Esophagus squamous epithelium (tissue), 5 donors: ENCODE measurements at regions not wholly inside any gene's neighbourhood (a gene's known extent, or its start where the extent isn't known, plus 50 kb on each side); places are given as distances from the start of the nearest gene placed in this dataset.

Experiments used
- DNase-seq: peaks from one replicate; lab custom pipeline; 2025; lab: John Stamatoyannopoulos, UW
- H3K27ac ChIP-seq, 4 donors: fragments of 200-600 bp; sonication (generic); one replicate each; pipeline ENCODE4 v1.5.1; 2016 to 2019; ENCODE audit warnings: mild to moderate bottlenecking in 1 of 4
- H3K27me3 ChIP-seq, 4 donors: fragments of 200-600 bp; sonication (generic); 1 replicate in 3 of 4; 2 replicates in 1 of 4; pipeline versions ENCODE4 v1.5.1 to v1.6.0; 2017 to 2021; ENCODE audit warnings: antibody characterized with exemption in 1 of 4
- H3K36me3 ChIP-seq, 3 donors: fragments of 200-600 bp; sonication (generic); one replicate each; pipeline ENCODE4 v1.5.1; 2016 to 2019
- H3K4me1 ChIP-seq, 3 donors: fragments of 200-600 bp; sonication (generic); one replicate each; pipeline ENCODE4 v1.5.1; 2017 to 2019
- H3K4me3 ChIP-seq, 4 donors: fragments of 200-600 bp; sonication (generic); 1 replicate in 3 of 4; 2 replicates in 1 of 4; pipeline ENCODE4 v1.5.1; 2016 to 2019; ENCODE audit warnings: mild to moderate bottlenecking in 2 of 4, moderate library complexity in 1 of 4
- H3K9me3 ChIP-seq, 3 donors: fragments of 200-600 bp; sonication (generic); one replicate each; pipeline ENCODE4 v1.5.1; 2016 to 2019
- POLR2A ChIP-seq, 4 donors: fragments of 450-650 bp; IDR thresholded peaks; one replicate each; pipeline ENCODE4 v1.6.1; 2017; ENCODE audit warnings: antibody characterized with exemption in 4 of 4, mild to moderate bottlenecking in 4 of 4, moderate library complexity in 3 of 4
- WGBS, 2 donors: methylation state at CpG; one replicate each; pipeline ENCODE4 v1.1.5; 2018; 5-methylcytosine and 5-hydroxymethylcytosine counted together
- intact Hi-C: fragments of 100-400 bp; cut with DNase I; formaldehyde crosslinking; loops from one replicate; pipeline ENCODE4 v1.15.0; 2022
- TF ChIP-seq, protein P1 (sequence below), 6 experiments: fragments of 450-650 bp in 4 of 6; fragments of 200-600 bp in 2 of 6; sonication (generic) in 2 of 6; IDR thresholded peaks; one replicate each; pipeline ENCODE4 v1.5.1; 2016 to 2019; ENCODE audit warnings: antibody characterized with exemption in 6 of 6, mild to moderate bottlenecking in 4 of 6, moderate library complexity in 4 of 6
- donor health status: DM: yes; HTN: yes; CAD: no.

DNA sequence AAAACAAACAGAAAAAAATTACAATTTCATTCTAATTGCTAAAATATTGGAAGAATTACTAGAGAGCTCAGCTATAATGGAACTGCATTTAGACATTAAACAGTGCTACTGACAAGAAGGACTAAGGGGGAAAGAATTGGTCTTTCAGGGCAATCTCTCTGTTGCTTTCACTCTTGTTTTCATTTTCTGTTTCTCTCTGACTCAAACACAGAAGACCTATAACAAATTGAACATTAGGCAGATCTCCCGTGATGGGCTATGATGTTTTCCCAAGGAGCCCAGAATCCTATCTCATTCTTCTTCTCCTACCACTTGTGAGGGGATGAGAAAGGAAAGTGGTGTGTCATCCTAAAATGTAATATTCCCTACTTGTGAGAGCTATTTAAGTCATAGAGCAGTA is 358.0 kb upstream of the TGFBR2 start:
- H3K36me3 ChIP-seq, result no peaks in the 10 kb centered on the region
- DNase-seq, result no peak
- WGBS, 2 donors, result 67 to 88% methylated on average over 1 of the region's 1 CpG
- no peaks in the 10 kb centered on the region for H3K27me3 ChIP-seq
- no peak overlapping the region for H3K4me3 ChIP-seq
- intact Hi-C loops, result no loop called here
- no peaks in the 10 kb centered on the region for H3K4me1 ChIP-seq
- H3K9me3 ChIP-seq, result no peaks in the 10 kb centered on the region
- H3K27ac ChIP-seq, result no peak overlapping the region
- TF ChIP-seq, protein P1, sequence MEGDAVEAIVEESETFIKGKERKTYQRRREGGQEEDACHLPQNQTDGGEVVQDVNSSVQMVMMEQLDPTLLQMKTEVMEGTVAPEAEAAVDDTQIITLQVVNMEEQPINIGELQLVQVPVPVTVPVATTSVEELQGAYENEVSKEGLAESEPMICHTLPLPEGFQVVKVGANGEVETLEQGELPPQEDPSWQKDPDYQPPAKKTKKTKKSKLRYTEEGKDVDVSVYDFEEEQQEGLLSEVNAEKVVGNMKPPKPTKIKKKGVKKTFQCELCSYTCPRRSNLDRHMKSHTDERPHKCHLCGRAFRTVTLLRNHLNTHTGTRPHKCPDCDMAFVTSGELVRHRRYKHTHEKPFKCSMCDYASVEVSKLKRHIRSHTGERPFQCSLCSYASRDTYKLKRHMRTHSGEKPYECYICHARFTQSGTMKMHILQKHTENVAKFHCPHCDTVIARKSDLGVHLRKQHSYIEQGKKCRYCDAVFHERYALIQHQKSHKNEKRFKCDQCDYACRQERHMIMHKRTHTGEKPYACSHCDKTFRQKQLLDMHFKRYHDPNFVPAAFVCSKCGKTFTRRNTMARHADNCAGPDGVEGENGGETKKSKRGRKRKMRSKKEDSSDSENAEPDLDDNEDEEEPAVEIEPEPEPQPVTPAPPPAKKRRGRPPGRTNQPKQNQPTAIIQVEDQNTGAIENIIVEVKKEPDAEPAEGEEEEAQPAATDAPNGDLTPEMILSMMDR (IDR thresholded peaks at IDR 0.05), result no peak
- no peak for TF ChIP-seq POLR2A (IDR thresholded peaks at IDR 0.05)

DNA sequence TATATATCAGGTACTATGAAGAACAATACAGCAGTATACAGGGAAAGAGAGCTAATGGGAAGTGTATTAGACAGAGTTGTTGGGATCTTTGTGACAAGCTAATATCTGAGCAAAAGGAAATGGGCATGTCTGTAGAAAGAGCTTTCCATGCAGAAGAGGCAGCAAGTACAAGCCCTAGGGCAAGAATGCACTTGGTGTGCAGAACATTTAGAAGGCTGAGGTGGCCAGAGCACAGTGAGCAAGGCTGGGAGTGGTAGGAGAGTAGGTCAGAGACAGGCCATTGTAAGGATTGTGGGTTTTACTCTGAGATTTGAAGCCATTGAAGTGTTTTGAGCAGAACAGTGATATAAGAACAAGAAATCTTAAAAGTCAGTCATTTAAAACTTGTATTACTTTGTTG is 353.9 kb upstream of the TGFBR2 start:
- H3K9me3 ChIP-seq, result no peaks in the 10 kb centered on the region
- H3K4me3 ChIP-seq, result no peak overlapping the region
- H3K27ac ChIP-seq, result no peak overlapping the region
- TF ChIP-seq, protein P1 (IDR thresholded peaks at IDR 0.05), result no peak
- TF ChIP-seq POLR2A (IDR thresholded peaks at IDR 0.05), result no peak
- no peaks in the 10 kb centered on the region for H3K4me1 ChIP-seq
- intact Hi-C loops, result no loop called here
- no peaks in the 10 kb centered on the region for H3K36me3 ChIP-seq
- no peaks in the 10 kb centered on the region for H3K27me3 ChIP-seq
- no peak for DNase-seq

DNA sequence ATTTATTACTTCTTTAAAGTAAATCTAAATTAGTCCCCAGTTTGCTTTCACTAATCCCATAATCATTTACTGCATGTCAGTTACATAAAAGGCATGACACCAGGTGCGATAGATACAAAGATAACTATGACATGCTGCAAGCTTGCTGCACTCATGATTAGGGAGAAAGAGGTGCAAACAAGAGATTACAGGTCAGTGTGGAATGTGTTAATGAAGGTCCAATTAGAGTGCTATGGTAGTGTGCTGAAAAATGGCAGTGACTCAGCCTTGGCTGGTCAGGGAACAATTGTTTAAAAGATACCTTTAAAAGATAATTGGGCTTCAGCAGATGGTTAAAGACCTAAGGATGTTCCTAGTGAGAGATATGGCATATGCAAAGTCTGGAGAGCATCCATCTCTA is 352.6 kb upstream of the TGFBR2 start:
- Histone ChIP-seq H3K4me3 (no peak overlapping the region), H3K27me3 (no peaks in the 10 kb centered on the region), H3K9me3 (no peaks in the 10 kb centered on the region), H3K27ac (no peak overlapping the region), H3K36me3 (no peaks in the 10 kb centered on the region), H3K4me1 (no peaks in the 10 kb centered on the region)
- TF ChIP-seq, protein P1 (IDR thresholded peaks at IDR 0.05), result no peak
- TF ChIP-seq POLR2A (IDR thresholded peaks at IDR 0.05), result no peak
- no peak for DNase-seq
- intact Hi-C loops, result no loop called here
- WGBS, 2 donors, result 90 to 91% methylated on average over 1 of the region's 1 CpG

DNA sequence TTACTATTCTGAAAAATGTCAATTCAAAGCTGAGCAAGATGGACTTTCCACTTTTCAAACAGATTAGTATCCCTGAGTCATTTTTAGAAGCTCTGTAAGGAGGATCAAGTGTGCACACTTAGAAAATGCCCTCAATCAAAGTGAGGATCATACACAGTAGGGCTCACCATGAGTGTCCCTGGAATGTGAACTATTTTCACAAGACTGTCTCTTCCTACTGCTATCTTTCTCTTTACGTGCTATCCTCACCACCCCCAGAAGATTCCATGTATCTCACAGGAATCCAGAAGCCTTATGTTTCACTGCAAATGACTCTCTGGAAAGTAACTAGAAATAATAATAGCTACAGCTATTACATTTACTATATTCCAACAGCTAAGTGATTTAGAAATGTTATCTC is 349.9 kb upstream of the TGFBR2 start:
- 94 to 95% methylated on average over 1 of the region's 1 CpG for WGBS, 2 donors

DNA sequence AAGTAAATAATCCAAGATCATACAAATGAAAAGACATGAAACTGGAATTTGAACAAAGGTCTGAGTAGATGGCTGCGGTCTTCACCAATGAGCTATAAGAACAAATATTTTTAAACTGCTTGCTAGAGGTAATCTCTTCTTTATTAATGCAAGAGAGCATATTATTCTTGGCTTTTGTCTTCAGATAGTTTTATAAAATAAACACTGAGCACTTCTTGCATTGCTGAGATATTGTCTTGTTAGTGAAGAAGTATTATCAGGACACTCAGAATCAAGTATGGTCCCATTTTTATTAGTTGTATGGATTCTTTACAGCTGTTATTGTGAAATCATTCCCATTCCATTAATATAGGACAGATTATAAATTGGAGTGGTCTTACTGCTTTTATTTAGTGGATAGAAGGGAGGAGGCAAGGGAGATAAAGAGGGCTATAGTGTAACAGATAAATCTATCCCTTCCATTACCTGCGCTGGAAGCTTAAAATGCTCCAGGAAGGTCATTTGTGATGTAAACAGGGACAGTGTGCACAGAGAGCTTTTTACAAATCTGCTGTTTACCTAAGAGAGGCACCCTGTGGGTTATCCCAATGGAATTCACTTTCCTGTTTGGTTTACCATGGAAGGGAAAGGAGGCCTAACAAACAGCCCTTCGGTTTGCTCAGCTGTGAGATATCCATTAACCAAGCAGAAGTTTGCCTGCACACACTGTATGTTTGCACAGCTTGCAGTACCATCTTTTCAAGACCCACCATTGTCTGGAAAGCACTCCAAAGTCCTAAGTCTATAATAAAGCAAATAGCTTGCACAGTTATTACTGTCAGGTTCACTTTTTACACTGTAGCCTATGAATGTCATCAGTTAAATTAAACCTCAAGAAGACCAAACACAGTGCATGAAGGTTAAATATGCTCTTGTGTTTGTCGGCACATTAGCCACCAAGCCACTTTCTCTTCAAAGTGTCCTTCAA is 347.7 kb upstream of the TGFBR2 start:
- WGBS, 2 donors, result 86 to 87% methylated on average over 4 of the region's 4 CpGs
- DNase-seq, result no peak
- TF ChIP-seq, protein P1 (IDR thresholded peaks at IDR 0.05), result no peak
- TF ChIP-seq POLR2A (IDR thresholded peaks at IDR 0.05), result no peak

More for the DNA sequence above, 349.9 kb upstream of the TGFBR2 start:
- H3K4me3 ChIP-seq, result no peak overlapping the region
- no peak for DNase-seq
- no peak for TF ChIP-seq POLR2A (IDR thresholded peaks at IDR 0.05)
- TF ChIP-seq, protein P1 (IDR thresholded peaks at IDR 0.05), result no peak
- no peaks in the 10 kb centered on the region for H3K36me3 ChIP-seq
- H3K27ac ChIP-seq, result no peak overlapping the region
- intact Hi-C loops, result no loop called here
- H3K4me1 ChIP-seq, result no peaks in the 10 kb centered on the region
- no peaks in the 10 kb centered on the region for H3K9me3 ChIP-seq
- H3K27me3 ChIP-seq, result no peaks in the 10 kb centered on the region

More for the DNA sequence above, 347.7 kb upstream of the TGFBR2 start:
- Histone ChIP-seq H3K27ac (no peak overlapping the region), H3K27me3 (no peaks in the 10 kb centered on the region), H3K4me3 (no peak overlapping the region), H3K4me1 (peaks cover 0 to 9% (median 0%) of the 10 kb centered on the region in 3 donors), H3K9me3 (no peaks in the 10 kb centered on the region), H3K36me3 (no peaks in the 10 kb centered on the region)
- intact Hi-C loops, result no loop called here
